Caco-2 (cell line): ENCODE measurements at regions not wholly inside any gene's neighbourhood (a gene's known extent, or its start where the extent isn't known, plus 50 kb on each side); places are given as distances from the start of the nearest gene placed in this dataset.

ENCODE experiments used
- BruUV-seq: library from RNA; stranded (reverse); fragments of 400-500 nt; replicated peaks from 2 replicates; lab custom pipeline; 2021; lab: Mats Ljungman, UMichigan
- CTCF ChIA-PET: fragments of 300-600 bp; sonication (Branson Sonifier 250); formaldehyde crosslinking; loops from one replicate; lab custom pipeline; 2022; ENCODE audit warnings: antibody characterized with exemption; lab: Charles Lee
- POLR2A ChIA-PET: fragments of 300-600 bp; sonication (Branson Sonifier 250); formaldehyde crosslinking; loops from one replicate; lab custom pipeline; 2022; ENCODE audit warnings: antibody characterized with exemption; lab: Charles Lee
- DNase-seq, 2 experiments: peaks; one replicate each; pipeline versions ENCODE4 v3.0.0 to v3.0.0-alpha.2; 2020 to 2022
- H3K27me3 ChIP-seq: replicated peaks from 2 replicates; pipeline ENCODE4 v1.6.0; 2011; ENCODE audit warnings: low read length; ENCODE audit not compliant: control insufficient read depth, insufficient read depth
- H3K36me3 ChIP-seq: 2 replicates; pipeline ENCODE4 v1.5.1; 2011; ENCODE audit warnings: low read length; ENCODE audit not compliant: control insufficient read depth, insufficient read depth
- H3K4me1 ChIP-seq: fragments of 250-450 bp; sonication (Bioruptor Pico); 2 replicates; pipeline ENCODE4 v1.5.1; 2020; ENCODE audit warnings: mild to moderate bottlenecking
- H3K4me3 ChIP-seq: 2 replicates; pipeline ENCODE4 v1.5.1; 2011; ENCODE audit warnings: low read depth, mild to moderate bottlenecking, control low read depth, low read length
- H3K9me3 ChIP-seq: fragments of 250-450 bp; sonication (Bioruptor Pico); 2 replicates; pipeline ENCODE4 v1.5.1; 2020; ENCODE audit warnings: mild to moderate bottlenecking, moderate library complexity
- H3K27ac Mint-ChIP-seq: one replicate; pipeline ENCODE4 v1.8.0; 2022; ENCODE audit warnings: mixed read lengths; ENCODE audit not compliant: unreplicated experiment
- H3K27me3 Mint-ChIP-seq: one replicate; pipeline ENCODE4 v1.8.0; 2022; ENCODE audit warnings: mixed read lengths; ENCODE audit not compliant: insufficient read depth, unreplicated experiment
- H3K36me3 Mint-ChIP-seq: one replicate; pipeline ENCODE4 v1.8.0; 2022; ENCODE audit warnings: mild to moderate bottlenecking, mixed read lengths; ENCODE audit not compliant: insufficient read depth, unreplicated experiment
- H3K4me1 Mint-ChIP-seq: one replicate; pipeline ENCODE4 v1.8.0; 2022; ENCODE audit warnings: low read depth, mixed read lengths; ENCODE audit not compliant: unreplicated experiment
- H3K4me3 Mint-ChIP-seq: one replicate; pipeline ENCODE4 v1.8.0; 2022; ENCODE audit warnings: mild to moderate bottlenecking, moderate library complexity, mixed read lengths; ENCODE audit not compliant: unreplicated experiment
- H3K9me3 Mint-ChIP-seq: one replicate; pipeline ENCODE4 v1.8.0; 2022; ENCODE audit warnings: mixed read lengths; ENCODE audit not compliant: unreplicated experiment
- intact Hi-C: fragments of 100-400 bp; cut with micrococcal nuclease; formaldehyde crosslinking; loops from one replicate; pipeline ENCODE4 v1.10.0; 2022; ENCODE audit not compliant: unreplicated experiment
- TF ChIP-seq, protein P1 (sequence below), 2 experiments: fragments of 200-600 bp in 1 of 2; IDR thresholded peaks; 1 replicate in 1 of 2; 2 replicates in 1 of 2; pipeline versions ENCODE4 v1.5.1 to v1.8.0; 2011 to 2022; ENCODE audit warnings: antibody characterized with exemption in 1 of 2, control low read depth in 1 of 2, inconsistent platforms in 1 of 2, low read depth in 1 of 2, low read length in 1 of 2, mild to moderate bottlenecking in 1 of 2, moderate library complexity in 1 of 2; ENCODE audit not compliant: insufficient read depth in 1 of 2, severe bottlenecking in 1 of 2, unreplicated experiment in 1 of 2

DNA sequence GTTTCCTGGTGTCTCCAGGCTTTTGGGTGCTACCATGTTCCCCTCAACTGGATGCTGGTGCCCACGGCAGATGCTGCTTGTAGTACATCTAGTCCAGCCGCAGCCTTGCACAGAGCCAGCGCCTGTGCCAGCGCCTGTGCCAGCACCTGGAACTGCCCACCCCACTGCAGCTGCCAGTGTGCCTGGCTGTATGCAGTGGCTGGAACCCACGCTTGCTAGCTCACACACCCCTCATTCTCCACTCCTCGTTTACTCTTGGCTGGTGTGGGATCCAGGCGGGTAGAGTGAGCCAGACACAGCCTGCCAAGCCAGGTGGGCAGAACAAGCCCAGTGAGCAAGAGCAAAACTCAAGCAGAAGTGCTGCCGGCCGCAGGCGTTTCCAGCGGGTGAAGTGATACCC lies 428.6 kb downstream of the SLITRK1 start:
- H3K36me3 Mint-ChIP-seq, result no peaks in the 10 kb centered on the region
- ChIA-PET POLR2A (no interaction called here), CTCF (no interaction called here)
- intact Hi-C loops, result no loop called here
- no peaks in the 10 kb centered on the region for H3K4me1 Mint-ChIP-seq
- H3K27me3 Mint-ChIP-seq, result no peaks in the 10 kb centered on the region
- H3K9me3 Mint-ChIP-seq, result no peaks in the 10 kb centered on the region
- no peak for DNase-seq
- H3K9me3 ChIP-seq, result no peaks in the 10 kb centered on the region
- TF ChIP-seq, protein P1, sequence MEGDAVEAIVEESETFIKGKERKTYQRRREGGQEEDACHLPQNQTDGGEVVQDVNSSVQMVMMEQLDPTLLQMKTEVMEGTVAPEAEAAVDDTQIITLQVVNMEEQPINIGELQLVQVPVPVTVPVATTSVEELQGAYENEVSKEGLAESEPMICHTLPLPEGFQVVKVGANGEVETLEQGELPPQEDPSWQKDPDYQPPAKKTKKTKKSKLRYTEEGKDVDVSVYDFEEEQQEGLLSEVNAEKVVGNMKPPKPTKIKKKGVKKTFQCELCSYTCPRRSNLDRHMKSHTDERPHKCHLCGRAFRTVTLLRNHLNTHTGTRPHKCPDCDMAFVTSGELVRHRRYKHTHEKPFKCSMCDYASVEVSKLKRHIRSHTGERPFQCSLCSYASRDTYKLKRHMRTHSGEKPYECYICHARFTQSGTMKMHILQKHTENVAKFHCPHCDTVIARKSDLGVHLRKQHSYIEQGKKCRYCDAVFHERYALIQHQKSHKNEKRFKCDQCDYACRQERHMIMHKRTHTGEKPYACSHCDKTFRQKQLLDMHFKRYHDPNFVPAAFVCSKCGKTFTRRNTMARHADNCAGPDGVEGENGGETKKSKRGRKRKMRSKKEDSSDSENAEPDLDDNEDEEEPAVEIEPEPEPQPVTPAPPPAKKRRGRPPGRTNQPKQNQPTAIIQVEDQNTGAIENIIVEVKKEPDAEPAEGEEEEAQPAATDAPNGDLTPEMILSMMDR (IDR thresholded peaks at IDR 0.05; ENCODE audit: insufficient read depth in 1 of 2, low read depth in 1 of 2, low read length in 1 of 2, severe bottlenecking in 1 of 2, unreplicated experiment in 1 of 2), result no peak
- BruUV-seq, result no TSS peak
- no peak overlapping the region for H3K4me3 ChIP-seq
- no peaks in the 10 kb centered on the region for H3K4me1 ChIP-seq
- no peak overlapping the region for H3K27ac Mint-ChIP-seq
- no peak overlapping the region for H3K4me3 Mint-ChIP-seq
- H3K36me3 ChIP-seq, result no peaks in the 10 kb centered on the region
- H3K27me3 ChIP-seq, result no peaks in the 10 kb centered on the region

DNA sequence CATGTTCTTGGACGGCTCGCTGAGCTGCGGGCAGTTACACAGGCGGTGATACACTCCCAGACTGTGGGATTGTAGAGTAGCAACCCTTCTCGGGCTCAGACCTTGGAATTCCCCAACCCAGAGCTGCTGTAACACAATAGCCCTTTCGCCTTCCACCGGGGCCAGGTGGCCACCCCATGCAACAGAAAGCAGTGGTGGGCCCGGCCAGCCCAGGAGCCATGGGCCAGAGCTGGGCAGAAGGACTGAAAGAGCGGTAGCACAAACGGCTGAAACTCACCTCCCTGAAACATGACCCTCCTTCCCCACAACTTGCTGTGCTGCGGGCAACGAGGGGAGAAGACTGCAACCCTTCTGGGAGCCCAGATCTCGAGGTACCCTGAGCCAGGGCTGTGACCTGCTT lies 429.0 kb downstream of the SLITRK1 start:
- Histone ChIP-seq H3K27me3 (no peaks in the 10 kb centered on the region), H3K4me1 (no peaks in the 10 kb centered on the region), H3K4me3 (no peak overlapping the region), H3K9me3 (no peaks in the 10 kb centered on the region), H3K36me3 (no peaks in the 10 kb centered on the region)
- Mint-ChIP-seq H3K4me1 (no peaks in the 10 kb centered on the region), H3K27ac (no peak overlapping the region), H3K27me3 (no peaks in the 10 kb centered on the region), H3K36me3 (no peaks in the 10 kb centered on the region), H3K4me3 (no peak overlapping the region), H3K9me3 (no peaks in the 10 kb centered on the region)
- BruUV-seq, result no TSS peak
- no peak for DNase-seq
- TF ChIP-seq, protein P1 (IDR thresholded peaks at IDR 0.05; ENCODE audit: insufficient read depth in 1 of 2, low read depth in 1 of 2, low read length in 1 of 2, severe bottlenecking in 1 of 2, unreplicated experiment in 1 of 2), result no peak
- ChIA-PET CTCF (no interaction called here), POLR2A (no interaction called here)
- intact Hi-C loops, result no loop called here

DNA sequence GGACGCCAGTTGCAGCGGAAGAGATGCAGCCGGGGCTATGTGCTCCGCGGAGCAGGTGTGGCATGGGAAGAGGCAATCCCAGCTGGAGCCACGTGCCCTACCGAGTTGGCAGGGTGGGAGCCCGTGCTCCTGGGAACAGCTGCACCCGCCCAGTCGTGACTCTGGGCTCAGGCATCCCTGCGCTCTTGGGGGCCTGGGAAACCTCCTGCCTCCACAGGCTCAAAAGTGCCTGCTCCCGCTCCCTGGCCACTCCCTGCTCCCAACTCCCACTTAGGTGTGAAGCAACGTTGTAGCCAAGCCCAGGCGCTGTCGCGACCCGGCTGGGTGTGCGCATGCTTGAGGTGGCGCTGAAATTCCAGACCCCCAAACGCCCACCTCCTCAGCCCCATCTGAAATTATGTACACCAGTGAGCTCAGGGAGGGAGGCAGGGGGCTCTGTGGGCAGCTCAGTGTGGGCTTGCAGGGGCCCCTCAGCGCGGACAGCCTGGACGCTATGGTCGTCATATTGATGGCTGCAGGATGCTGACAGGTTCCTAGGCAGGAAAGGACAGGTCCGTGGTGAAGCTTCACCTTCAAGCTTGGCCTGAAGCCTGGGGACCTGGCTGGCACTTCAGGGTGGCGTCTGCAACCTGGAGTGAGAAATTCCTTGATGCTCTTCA lies 429.9 kb downstream of the SLITRK1 start:
- Histone ChIP-seq H3K4me3 (no peak overlapping the region), H3K4me1 (no peaks in the 10 kb centered on the region), H3K9me3 (no peaks in the 10 kb centered on the region), H3K27me3 (no peaks in the 10 kb centered on the region), H3K36me3 (no peaks in the 10 kb centered on the region)
- no peak overlapping the region for H3K4me3 Mint-ChIP-seq
- DNase-seq, result no peak
- no peaks in the 10 kb centered on the region for H3K9me3 Mint-ChIP-seq
- intact Hi-C loops, result no loop called here
- BruUV-seq, result no TSS peak
- CTCF ChIA-PET, result no interaction called here
- no peaks in the 10 kb centered on the region for H3K36me3 Mint-ChIP-seq
- H3K4me1 Mint-ChIP-seq, result no peaks in the 10 kb centered on the region
- no peaks in the 10 kb centered on the region for H3K27me3 Mint-ChIP-seq
- TF ChIP-seq, protein P1 (IDR thresholded peaks at IDR 0.05; ENCODE audit: insufficient read depth in 1 of 2, low read depth in 1 of 2, low read length in 1 of 2, severe bottlenecking in 1 of 2, unreplicated experiment in 1 of 2), result no peak
- POLR2A ChIA-PET, result no interaction called here
- H3K27ac Mint-ChIP-seq, result no peak overlapping the region
